ENCODE measurements at regions not wholly inside any gene's neighbourhood (a gene's known extent, or its start where the extent isn't known, plus 50 kb on each side); places are given as distances from the start of the nearest gene placed in this dataset.

GRCh38 chr11:92685049-92685448, 284.4 kb upstream of the MTNR1B start:
- Mint-ChIP-seq H3K4me1 (no peaks in the 10 kb centered on the region), H3K27me3 (no peaks in the 10 kb centered on the region), H3K36me3 (no peaks in the 10 kb centered on the region), H3K4me3 (no peak overlapping the region), H3K27ac (no peak overlapping the region), H3K9me3 (peaks cover 2 to 5% (median 2%) of the 10 kb centered on the region in 3 donors)

- Mint-ChIP-seq H3K27ac (no peak overlapping the region), H3K4me1 (no peaks in the 10 kb centered on the region), H3K9me3 (peaks cover 0 to 5% (median 0%) of the 10 kb centered on the region in 3 donors), H3K36me3 (no peaks in the 10 kb centered on the region), H3K4me3 (no peak overlapping the region), H3K27me3 (no peaks in the 10 kb centered on the region)
These were observed 281.7 kb upstream of the MTNR1B start for GRCh38 chr11:92687724-92688123.

GRCh38 chr11:92688416-92688815, 281.0 kb upstream of the MTNR1B start:
- Mint-ChIP-seq H3K9me3 (peaks cover 0 to 5% (median 0%) of the 10 kb centered on the region in 3 donors), H3K27ac (no peak overlapping the region), H3K36me3 (no peaks in the 10 kb centered on the region), H3K4me3 (no peak overlapping the region), H3K4me1 (no peaks in the 10 kb centered on the region), H3K27me3 (no peaks in the 10 kb centered on the region)

GRCh38 chr11:92692826-92693546, 276.5 kb upstream of the MTNR1B start:
- H3K4me1 Mint-ChIP-seq: peaks cover 0 to 2% (median 0%) of the 10 kb centered on the region in 3 donors

GRCh38 chr11:92696076-92696475, 273.4 kb upstream of the MTNR1B start:
- no peak overlapping the region for H3K4me3 Mint-ChIP-seq
- H3K9me3 Mint-ChIP-seq: no peaks in the 10 kb centered on the region
- peaks cover 0 to 2% (median 0%) of the 10 kb centered on the region in 3 donors for H3K4me1 Mint-ChIP-seq
- H3K36me3 Mint-ChIP-seq: no peaks in the 10 kb centered on the region
- H3K27me3 Mint-ChIP-seq: no peaks in the 10 kb centered on the region
- no peak overlapping the region for H3K27ac Mint-ChIP-seq

More at GRCh38 chr11:92692826-92693546, 276.5 kb upstream of the MTNR1B start:
- H3K27me3 Mint-ChIP-seq: no peaks in the 10 kb centered on the region
- H3K36me3 Mint-ChIP-seq: no peaks in the 10 kb centered on the region
- no peak overlapping the region for H3K4me3 Mint-ChIP-seq
- no peaks in the 10 kb centered on the region for H3K9me3 Mint-ChIP-seq
- no peak overlapping the region for H3K27ac Mint-ChIP-seq

GRCh38 chr11:92697461-92698312, 271.8 kb upstream of the MTNR1B start:
- H3K27ac Mint-ChIP-seq: no peak overlapping the region
- peaks cover 0 to 2% (median 0%) of the 10 kb centered on the region in 3 donors for H3K9me3 Mint-ChIP-seq

GRCh38 chr11:92698742-92699141, 270.7 kb upstream of the MTNR1B start:
- Mint-ChIP-seq H3K9me3 (peaks cover 0 to 2% (median 0%) of the 10 kb centered on the region in 3 donors), H3K4me1 (peaks cover 0 to 2% (median 0%) of the 10 kb centered on the region in 3 donors), H3K36me3 (no peaks in the 10 kb centered on the region), H3K4me3 (no peak overlapping the region), H3K27ac (no peak overlapping the region), H3K27me3 (no peaks in the 10 kb centered on the region)

More at GRCh38 chr11:92697461-92698312, 271.8 kb upstream of the MTNR1B start:
- Mint-ChIP-seq H3K36me3 (no peaks in the 10 kb centered on the region), H3K27me3 (no peaks in the 10 kb centered on the region), H3K4me1 (peaks cover 0 to 2% (median 0%) of the 10 kb centered on the region in 3 donors), H3K4me3 (no peak overlapping the region)

- H3K27ac Mint-ChIP-seq: no peak overlapping the region
- peaks cover 0 to 2% (median 0%) of the 10 kb centered on the region in 3 donors for H3K4me1 Mint-ChIP-seq
- H3K4me3 Mint-ChIP-seq: no peak overlapping the region
- no peaks in the 10 kb centered on the region for H3K36me3 Mint-ChIP-seq
- peaks cover 0 to 7% (median 0%) of the 10 kb centered on the region in 3 donors for H3K9me3 Mint-ChIP-seq
- H3K27me3 Mint-ChIP-seq: no peaks in the 10 kb centered on the region
These were observed 267.2 kb upstream of the MTNR1B start for GRCh38 chr11:92702037-92702804.

- Mint-ChIP-seq H3K9me3 (peaks cover 0 to 7% (median 0%) of the 10 kb centered on the region in 3 donors), H3K36me3 (no peaks in the 10 kb centered on the region), H3K4me3 (no peak overlapping the region), H3K27me3 (no peaks in the 10 kb centered on the region), H3K4me1 (no peaks in the 10 kb centered on the region), H3K27ac (no peak overlapping the region)
These were observed 266.5 kb upstream of the MTNR1B start for GRCh38 chr11:92702805-92703448.

- peaks cover 0 to 7% (median 0%) of the 10 kb centered on the region in 3 donors for H3K9me3 Mint-ChIP-seq
- no peaks in the 10 kb centered on the region for H3K4me1 Mint-ChIP-seq
- no peak overlapping the region for H3K27ac Mint-ChIP-seq
- no peaks in the 10 kb centered on the region for H3K36me3 Mint-ChIP-seq
- no peaks in the 10 kb centered on the region for H3K27me3 Mint-ChIP-seq
- H3K4me3 Mint-ChIP-seq: no peak overlapping the region
These were observed 266.0 kb upstream of the MTNR1B start for GRCh38 chr11:92703449-92703830.

GRCh38 chr11:92707173-92707619, 262.3 kb upstream of the MTNR1B start:
- peaks cover 1% of the 10 kb centered on the region for H3K36me3 Mint-ChIP-seq
- H3K9me3 Mint-ChIP-seq: peaks cover 0 to 5% (median 4%) of the 10 kb centered on the region in 3 donors
- H3K4me3 Mint-ChIP-seq: no peak overlapping the region
- no peaks in the 10 kb centered on the region for H3K27me3 Mint-ChIP-seq
- H3K27ac Mint-ChIP-seq: no peak overlapping the region
- H3K4me1 Mint-ChIP-seq: no peaks in the 10 kb centered on the region

- Mint-ChIP-seq H3K4me1 (no peaks in the 10 kb centered on the region), H3K27ac (no peak overlapping the region), H3K9me3 (peaks cover 0 to 5% (median 4%) of the 10 kb centered on the region in 3 donors), H3K27me3 (no peaks in the 10 kb centered on the region), H3K4me3 (no peak overlapping the region), H3K36me3 (peaks cover 1% of the 10 kb centered on the region)
These were observed 261.8 kb upstream of the MTNR1B start for GRCh38 chr11:92707665-92708064.

GRCh38 chr11:92709329-92709728, 260.1 kb upstream of the MTNR1B start:
- peaks cover 1% of the 10 kb centered on the region for H3K36me3 Mint-ChIP-seq
- no peak overlapping the region for H3K4me3 Mint-ChIP-seq
- no peaks in the 10 kb centered on the region for H3K4me1 Mint-ChIP-seq
- H3K9me3 Mint-ChIP-seq: peaks cover 0 to 5% (median 4%) of the 10 kb centered on the region in 3 donors
- no peaks in the 10 kb centered on the region for H3K27me3 Mint-ChIP-seq
- no peak overlapping the region for H3K27ac Mint-ChIP-seq

- no peaks in the 10 kb centered on the region for H3K4me1 Mint-ChIP-seq
- H3K4me3 Mint-ChIP-seq: no peak overlapping the region
- no peak overlapping the region for H3K27ac Mint-ChIP-seq
- H3K9me3 Mint-ChIP-seq: peaks cover 0 to 4% (median 0%) of the 10 kb centered on the region in 3 donors
- H3K36me3 Mint-ChIP-seq: peaks cover 3% of the 10 kb centered on the region
- H3K27me3 Mint-ChIP-seq: no peaks in the 10 kb centered on the region
These were observed 257.5 kb upstream of the MTNR1B start for GRCh38 chr11:92711926-92712325.
